ENCODE measurements at regions not wholly inside any gene's neighbourhood (a gene's known extent, or its start where the extent isn't known, plus 50 kb on each side); places are given as distances from the start of the nearest gene placed in this dataset.

GRCh38 chr5:52735139-52735538 lies 52.6 kb upstream of the ITGA1 start:
- no peak for DNase-seq (ENCODE audit: low read depth, low spot score)
- Histone ChIP-seq H3K36me3 (ENCODE audit: insufficient read depth, low read length) (no peaks in the 10 kb centered on the region), H3K9ac (ENCODE audit: insufficient read length) (no peak overlapping the region), H3K4me3 (no peak overlapping the region), H3K9me3 (ENCODE audit: low read depth, low read length) (no peaks in the 10 kb centered on the region), H3K27ac (no peak overlapping the region)
- TF ChIP-seq POLR2AphosphoS5 (IDR thresholded peaks at IDR 0.05; ENCODE audit: borderline replicate concordance, low read depth, low read length), result no peak
- TF ChIP-seq EZH2 (IDR thresholded peaks at IDR 0.05), result no peak
- TF ChIP-seq FOXP2 (optimal IDR thresholded peaks at IDR 0.05; ENCODE audit: control extremely low read depth, extremely low read length, insufficient read depth), result no peak

Data from SK-N-MC (cell line).